Activated CD4-positive, alpha-beta T cell treated with anti-CD3 and anti-CD28 coated beads for 1 hour (primary cell): ENCODE measurements at regions not wholly inside any gene's neighbourhood (a gene's known extent, or its start where the extent isn't known, plus 50 kb on each side); places are given as distances from the start of the nearest gene placed in this dataset.

ENCODE experiments used
- DNase-seq: peaks from one replicate; pipeline ENCODE4 v3.0.0-alpha.2; 2020

DNA sequence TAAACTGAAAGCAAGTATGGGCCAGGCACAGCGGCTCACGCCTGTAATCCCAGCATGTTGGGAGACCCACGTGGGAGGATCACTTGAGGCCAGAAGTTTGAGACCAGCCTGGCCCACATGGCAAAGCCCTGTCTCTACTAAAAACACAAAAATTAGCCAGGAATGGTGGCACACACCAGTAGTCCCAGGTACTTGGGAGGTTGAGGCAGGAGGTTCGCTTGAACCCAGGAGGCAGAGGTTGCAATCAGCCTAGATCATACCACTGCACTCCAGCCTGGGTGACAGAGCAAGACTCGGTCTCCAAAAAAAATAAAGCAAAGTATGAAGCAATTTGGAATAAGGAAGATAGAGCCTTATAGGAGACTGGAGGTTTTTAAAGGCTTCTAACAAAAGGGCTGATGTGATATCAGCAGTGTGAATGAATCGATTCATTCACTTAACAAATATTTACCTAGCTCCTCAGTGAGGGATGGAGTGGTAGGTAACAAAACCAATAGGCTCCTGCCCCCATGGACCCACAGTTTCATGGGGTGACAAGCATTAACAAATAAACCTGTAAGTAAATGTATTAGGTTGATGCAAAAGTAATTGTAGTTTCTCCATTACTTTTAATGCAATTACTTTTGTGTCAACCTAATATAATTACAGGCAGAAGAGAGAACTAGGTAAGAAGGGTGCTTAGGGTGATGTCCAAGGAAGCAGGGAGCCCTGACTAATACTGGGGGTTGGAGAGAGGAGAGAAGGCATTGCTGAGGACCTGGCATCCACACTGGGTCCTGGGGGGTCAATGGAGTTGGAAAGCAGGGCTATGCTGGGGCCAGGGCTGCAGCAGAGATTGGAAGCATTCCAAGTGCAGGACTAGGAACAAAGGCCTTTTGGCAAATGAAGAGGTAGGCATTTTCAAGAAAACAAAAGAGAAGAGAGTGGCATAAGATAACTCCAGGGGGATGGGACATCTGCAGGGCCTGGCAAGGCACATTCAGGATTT, 195.4 kb upstream of the ARL4C start:
- no peak for DNase-seq

DNA sequence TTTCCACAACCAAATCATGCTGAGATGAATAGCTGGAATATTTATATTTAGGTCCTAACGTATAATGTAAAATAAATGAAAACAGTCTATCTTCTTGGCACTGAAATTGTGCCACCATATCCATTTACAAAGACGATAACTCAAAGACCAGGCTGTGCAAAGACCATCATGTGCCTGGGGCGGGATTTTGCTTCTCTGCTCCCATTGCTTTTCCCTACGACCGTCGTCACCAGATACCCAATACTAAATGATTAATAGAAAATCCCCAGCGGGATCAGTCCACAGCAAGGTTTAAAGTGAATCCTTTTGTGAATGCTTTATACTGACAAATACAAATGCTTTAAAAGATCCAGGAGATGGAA, 194.3 kb upstream of the ARL4C start:
- DNase-seq, result no peak

GRCh38 chr2:234690569-234691213, 193.8 kb upstream of the ARL4C start:
- DNase-seq, result no peak

GRCh38 chr2:234689911-234690379, 193.1 kb upstream of the ARL4C start:
- DNase-seq, result no peak

DNA sequence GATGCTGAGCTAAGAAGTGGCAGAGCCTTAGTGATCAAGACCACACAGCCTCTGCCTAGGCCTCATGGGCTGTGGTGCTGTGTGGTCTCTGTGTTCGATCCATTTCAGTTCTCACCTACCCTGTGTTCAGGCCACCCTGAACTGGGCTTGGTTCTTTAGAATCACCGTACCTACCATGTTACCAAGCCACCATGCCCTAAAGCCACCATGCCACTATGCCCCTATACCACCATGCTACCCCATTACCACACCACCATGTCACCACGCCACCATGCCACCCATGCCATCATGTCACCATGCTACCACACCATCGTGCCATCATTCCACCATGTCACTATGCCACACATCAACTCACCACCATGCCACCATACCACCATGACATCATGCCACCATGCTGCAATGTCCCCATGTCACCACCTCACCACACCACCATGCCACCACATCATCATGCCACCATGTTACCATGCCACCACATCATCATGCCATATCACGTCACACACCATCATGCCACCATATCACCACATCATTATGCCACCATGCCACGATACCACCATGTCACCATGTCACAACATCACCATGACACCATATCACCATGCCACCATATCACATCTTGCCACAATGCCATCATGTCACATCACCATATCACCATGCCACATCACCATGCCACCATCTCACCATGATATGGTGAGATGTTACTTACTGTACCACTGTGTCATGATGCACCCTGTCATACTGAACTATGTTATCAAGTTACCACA, 191.0 kb upstream of the ARL4C start:
- DNase-seq, result no peak

DNA sequence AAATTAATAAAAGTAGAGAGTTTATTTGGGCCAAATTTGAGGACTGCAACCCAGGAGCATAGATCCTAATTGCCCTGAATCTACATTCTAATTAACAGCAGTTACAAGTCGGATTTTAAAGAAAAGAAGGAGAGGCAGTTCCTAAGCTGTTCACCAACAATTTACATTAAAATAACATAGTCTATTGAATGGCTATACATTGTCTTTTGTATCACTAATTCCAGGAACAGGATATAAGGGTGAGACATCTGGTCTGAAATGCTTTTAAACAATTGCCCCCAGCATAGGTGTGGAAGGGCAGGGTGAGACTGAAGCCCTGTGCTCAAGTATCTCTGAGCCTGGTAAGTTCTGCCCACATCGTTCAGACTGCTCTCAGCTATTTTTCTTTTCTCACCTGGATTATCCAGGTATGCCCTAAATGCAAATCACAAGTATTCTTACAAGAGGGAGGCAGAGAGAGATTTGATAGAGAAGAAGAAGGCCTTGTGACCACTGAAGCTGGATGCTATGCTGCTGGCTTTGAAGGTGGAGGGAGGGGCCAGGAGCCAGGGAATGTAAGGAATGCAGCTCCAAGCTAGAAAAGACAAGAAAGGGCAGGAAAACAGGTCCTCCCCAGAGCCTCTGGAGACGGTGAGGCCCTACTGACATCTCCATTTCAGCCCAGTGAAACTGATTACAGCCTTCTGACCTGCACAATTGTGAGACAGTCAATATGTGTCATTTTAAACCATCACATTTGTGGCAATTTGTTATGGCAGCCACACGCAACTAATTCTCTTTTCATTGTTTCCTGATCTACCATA, 189.4 kb upstream of the ARL4C start:
- DNase-seq, result no peak

DNA sequence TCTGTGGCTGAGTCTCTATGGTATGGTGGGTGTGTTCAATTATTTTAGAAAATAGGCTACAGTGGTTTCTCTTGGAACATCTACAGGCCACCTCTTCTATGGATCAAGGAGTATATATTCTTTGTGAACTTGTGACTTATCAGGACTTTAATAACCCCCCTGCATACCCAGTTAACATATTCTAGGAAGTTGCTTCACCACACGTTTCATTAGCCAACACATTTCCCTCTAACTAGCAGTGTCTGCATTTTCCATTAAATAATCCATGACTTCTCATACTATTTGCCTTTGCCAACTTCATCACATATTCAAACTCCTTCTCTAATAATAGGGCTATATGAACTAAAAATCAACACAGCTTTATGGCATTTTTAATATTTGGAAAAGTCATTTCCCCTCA, 187.6 kb upstream of the ARL4C start:
- no peak for DNase-seq

DNA sequence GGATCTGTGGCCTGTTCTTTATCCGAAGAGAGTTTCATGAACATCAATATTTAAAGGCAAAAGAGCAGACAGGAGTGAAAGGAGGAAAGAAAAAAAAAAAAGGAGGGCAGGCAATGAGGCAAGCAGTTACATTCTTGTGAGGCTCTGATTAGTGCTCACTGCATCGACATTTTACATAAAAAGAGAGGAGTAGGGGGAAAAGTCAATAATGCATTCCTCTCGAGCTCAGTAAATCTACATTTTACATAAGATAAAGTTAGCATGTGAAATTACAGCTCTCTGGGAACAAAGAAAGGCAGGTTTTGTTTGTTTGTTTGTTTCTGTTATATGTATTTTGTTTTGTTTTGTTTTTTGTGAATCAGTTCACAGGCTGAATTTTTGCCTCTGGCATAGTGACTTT, 187.1 kb upstream of the ARL4C start:
- DNase-seq, result no peak

DNA sequence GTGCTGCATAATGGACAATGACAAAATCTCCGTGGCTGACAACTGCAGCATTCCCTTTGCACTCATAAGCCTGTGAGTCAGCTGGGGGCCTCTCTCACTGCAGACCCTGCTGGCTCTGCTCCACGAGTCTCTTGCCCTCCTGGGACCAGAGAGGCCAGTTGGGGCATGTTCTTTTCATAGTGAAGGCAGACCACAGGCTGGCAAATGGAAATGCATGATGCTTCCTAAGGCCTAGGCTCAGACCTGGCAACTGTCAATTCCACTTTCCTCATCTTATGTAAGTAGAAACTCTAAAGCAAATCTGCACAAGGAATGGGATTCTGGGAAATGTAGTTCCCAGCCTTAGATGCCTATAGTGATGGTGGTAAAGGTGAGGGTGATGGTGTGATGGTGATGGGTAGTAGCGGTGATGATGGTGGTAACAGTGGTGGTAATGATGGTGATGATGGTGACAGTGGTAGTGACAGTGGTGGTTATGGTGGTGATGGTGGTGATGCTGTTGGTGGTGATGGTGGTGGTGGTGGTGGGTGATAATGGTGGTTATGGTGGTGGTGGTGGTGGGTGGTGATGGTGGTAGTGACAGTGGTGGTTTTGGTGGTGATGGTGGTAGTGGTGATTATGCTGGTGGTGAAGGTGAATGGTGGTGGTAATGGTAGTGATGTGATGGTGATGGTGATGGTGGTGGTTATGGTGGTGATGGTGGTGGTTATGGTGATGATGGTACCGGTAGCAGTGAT, 185.8 kb upstream of the ARL4C start:
- DNase-seq, result no peak

DNA sequence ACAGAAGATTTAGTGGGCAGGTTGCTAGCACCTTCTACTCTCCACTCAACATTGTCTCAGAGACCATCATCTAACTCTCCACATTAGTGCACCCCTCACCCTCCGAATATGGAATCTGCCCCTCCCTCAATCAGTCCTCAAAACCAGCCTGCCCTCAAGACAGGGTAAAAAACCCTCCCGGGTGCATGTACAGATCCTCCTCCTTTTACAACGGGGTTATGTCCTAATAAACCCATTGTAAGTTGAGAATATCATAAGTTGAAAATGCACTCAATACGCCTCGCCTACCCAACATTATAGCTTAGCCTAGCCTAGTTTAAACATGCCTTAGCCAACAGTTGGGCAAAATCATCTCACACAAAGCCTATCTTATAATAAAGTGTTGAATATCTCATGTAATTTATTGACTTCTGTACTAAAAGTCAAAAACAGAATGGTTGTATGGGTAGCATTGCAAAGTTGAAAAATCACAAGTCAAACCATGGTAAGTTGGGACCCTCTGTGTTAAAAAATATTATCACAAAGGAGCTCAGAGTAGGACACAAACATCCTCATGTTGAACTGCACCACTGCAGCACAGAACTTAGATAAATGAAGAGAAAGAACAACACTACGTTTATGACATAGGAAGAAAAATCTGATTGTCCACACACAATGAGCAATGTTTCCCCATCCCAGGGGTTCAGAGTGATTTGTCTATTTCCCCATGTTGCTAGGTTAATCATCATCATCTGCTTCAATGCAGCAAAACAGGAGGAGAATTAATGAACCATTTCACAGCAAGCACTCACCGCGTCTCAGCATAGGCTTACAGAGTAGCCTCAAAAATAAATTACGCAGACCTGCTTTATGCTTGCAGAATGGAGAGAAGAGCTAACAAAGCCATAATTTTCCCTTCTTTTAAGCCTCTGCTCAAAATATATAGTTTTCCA, 184.1 kb upstream of the ARL4C start:
- DNase-seq, result no peak

- no peak for DNase-seq
Measured at GRCh38 chr2:234679741-234680687, 183.1 kb upstream of the ARL4C start.

DNA sequence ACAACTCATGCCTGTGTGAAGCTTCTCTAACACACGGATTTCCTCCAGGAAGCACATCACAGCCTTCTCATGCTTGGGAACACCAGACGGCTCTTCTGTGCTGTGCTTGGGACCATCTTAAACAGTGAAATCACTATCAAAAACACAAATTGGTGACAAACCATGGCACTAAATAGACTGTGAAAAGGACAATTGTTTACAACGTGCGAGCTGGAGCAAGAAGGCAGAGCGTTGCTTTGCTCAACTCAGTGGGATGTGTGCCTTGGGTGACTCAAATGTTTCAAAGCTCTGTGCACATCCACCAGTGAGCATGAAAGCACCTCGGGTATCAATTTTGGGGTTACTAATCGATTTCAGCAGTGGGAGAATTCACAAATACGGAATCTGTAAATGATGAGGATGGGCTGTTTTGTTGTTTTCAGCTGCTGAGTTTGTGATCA, 182.4 kb upstream of the ARL4C start:
- DNase-seq, result no peak

DNA sequence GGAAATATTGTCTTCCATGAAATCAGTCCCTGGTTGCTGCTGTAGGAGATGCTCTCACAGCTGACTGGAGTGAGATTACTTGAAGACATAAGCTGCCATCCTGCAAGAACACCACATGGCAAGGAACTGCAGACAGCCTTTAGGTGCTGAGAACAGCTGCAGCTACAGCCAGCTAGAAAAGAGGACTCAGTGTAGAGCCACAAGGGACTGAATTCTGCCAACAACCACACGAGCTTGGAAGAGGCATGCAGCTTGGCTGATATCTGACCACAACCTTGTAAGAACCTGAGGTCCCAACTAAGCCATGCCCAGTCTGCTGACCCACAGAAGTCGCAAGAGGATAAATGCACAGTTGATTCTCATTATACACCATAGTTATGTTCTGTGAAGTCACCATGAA, 181.8 kb upstream of the ARL4C start:
- DNase-seq, result no peak

GRCh38 chr2:234677758-234678538, 181.1 kb upstream of the ARL4C start:
- no peak for DNase-seq

DNA sequence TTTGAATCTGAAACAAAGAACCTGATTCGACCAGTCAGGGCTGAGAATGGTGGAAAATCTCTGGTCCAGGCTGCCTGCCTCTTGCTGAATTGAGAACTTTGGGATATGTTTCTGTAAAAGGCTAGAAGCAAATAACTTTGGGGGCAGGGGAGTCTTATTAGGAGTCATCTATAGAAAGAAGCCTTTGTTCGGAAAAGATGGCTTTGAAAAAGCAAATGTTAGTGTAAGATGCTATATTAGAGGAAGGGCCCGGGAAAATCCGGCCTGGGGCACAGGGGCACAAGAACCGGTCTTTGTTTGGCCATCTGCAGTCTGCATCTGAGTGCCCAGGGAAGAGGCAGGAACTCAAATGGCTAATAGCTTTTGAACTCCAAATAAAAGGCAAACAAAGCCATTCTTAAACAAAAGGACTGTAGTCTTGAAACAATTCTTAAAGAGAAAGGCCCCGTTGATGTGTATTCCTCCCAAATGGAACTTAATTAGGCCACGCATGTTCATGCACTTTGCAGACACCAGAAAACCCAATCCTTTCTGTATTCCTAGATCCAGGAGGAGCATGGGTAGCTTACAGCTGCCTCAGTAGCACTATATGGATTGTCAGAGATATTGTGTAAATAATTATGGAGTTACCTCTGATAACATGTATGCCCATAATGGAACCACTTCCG, 180.0 kb upstream of the ARL4C start:
- no peak for DNase-seq

- no peak for DNase-seq
Measured at GRCh38 chr2:234676109-234676782, 179.4 kb upstream of the ARL4C start.

DNA sequence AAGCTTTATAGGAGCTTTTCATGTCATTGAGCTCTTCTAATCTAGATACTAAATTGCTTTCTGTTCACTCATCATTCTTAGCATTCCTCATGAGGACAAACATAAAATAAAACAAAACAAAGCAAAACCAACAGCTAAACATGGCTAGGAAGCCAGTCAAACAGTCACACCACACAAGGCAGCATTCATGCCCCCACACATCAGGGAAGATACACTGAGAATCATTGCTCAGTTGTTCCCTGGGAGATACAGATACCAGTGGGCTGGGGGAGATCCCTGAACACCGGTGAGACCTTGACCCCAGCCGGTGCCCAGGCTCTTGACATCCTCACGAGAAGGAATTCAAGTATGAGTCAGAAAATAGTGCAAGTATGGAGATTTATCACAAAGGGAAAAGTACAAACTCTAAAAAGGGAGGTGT, 177.9 kb upstream of the ARL4C start:
- DNase-seq, result no peak
